Stimulated activated naive CD4-positive, alpha-beta T cell treated with Interleukin-2 at 50 U/mL for 16 hours (primary cell): ENCODE measurements at regions not wholly inside any gene's neighbourhood (a gene's known extent, or its start where the extent isn't known, plus 50 kb on each side); places are given as distances from the start of the nearest gene placed in this dataset.
A peak's percentile ranks its signal among the peaks of the same experiment; 100 is the strongest.
"Not testable (repeated sequence)": the region's sequence is repeated elsewhere in the genome, so short reads cannot be mapped to it uniquely, and the experiment has no call there.

Source experiments
- DNase-seq: peaks from one replicate; lab custom pipeline; 2025; lab: John Stamatoyannopoulos, UW

DNA sequence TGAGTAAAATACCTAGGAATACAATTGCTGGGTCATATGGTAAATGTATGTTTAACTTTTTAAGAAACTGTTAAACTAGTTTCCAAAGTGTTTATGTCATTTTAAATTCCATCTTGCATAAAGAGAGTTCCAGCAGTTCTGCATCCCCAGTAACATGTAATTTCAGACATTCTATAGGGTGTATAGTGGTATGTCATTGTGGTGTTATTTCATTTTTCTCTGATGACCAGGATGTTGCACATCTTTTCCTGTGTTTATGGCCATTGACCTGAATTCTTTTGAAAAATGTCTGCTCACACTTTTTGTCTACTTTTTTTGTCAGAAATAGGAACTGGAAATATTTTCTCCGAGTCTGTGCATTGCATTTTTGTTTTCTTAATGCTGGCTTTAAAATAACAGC is 128.9 kb downstream of the TMEM200A start:
- DNase-seq = no peak

DNA sequence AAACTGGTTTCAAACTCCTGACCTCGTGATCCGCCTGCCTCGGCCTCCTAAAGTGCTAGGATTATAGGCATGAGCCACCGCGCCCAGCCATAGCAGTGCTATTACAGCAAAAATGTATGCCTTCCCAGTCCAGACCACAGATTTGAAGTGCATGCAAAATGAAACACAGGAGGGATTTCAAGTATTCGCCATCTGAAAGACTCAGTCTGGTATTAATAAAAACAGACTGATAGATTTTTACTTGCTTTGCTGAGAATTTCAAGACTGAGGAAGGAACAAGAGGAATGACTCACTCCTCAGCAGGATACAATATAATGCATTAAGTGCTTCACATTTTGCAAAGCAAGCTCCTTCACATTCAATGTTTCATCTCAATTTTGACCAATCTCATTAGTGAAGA is 134.9 kb downstream of the TMEM200A start:
- no peak for DNase-seq

DNA sequence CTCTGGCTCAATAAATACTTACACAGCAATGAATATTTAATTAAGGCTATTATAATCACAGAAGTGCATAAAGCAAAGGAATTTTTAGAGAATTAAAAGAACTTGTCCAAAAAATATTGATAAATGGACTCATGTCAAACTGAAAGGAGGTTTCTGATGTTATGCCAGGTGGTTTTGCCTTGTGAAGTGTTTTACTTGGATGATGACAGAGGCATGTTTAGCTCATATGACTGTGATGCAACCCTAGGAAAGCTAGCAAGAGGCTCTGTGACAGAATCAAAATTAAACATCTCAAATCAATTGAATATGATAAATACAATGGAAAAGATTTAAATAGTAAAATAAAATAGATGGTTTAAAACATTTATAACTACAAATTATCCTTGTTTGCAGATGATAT is 137.3 kb downstream of the TMEM200A start:
- no peak for DNase-seq

DNA sequence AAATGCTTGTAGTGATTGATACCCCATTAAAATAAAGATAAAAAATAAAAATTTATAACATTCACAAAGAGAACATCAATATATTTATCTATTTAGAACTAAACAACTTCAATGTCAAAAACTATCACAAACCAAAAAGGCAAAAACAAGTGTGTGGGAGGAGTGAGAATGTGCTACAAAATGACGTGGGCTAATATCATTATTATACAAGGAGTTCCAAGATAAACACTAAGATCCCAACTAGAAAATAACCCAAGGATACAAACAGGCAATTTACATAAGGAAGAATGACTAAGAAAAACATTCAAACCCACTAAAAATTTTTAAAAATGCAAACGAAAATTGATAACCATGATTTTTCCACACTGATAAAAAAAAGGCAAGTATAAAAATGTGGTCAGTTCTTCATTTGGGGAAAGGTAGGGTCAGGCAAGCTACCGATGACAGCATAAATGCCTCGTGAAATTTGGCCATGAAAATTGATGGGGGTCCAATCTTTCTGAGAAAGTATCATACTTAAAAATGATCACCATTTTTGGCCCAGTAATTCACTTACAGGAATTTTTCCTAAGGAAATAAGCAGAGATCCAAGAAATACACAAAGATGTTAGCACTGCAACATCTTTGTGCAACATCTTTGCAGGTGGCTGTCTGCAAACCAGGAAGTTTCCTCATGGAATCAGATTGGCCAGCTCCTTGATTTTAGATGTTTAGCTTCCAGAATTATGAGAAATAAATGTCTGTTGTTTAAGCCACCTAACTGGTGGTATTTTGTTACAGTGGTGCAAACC is 140.2 kb downstream of the TMEM200A start:
- DNase-seq = no peak

DNA sequence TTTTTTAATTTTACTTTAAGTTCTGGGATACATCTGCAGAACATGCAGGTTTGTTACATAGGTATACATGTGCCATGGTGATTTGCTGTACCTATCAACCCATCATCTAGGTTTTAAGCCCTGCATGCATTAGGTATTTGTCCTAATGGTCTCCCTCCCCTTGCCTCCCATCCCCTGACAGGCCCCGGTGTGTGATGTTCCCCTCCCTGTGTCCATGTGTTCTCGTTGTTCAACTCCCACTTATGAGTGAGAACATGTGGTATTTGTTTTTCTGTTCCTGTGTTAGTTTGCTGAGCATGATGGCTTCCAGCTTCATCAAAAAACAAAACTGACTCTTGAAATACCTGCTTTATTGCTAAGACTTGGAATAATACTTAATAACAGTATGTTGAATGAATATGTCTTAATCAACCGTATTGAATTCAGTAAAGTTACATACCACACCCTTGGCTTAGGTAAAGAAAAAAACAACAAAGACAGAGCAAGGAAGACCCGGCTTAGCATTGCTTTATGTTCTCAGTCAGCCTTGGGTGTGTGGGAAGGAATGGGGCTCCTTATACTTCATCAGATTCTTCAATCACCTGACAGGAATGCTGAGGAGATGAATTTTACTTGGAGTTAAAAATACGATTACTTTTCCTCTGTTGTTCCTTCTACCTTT is 141.3 kb downstream of the TMEM200A start:
- DNase-seq = not testable (repeated sequence)

DNA sequence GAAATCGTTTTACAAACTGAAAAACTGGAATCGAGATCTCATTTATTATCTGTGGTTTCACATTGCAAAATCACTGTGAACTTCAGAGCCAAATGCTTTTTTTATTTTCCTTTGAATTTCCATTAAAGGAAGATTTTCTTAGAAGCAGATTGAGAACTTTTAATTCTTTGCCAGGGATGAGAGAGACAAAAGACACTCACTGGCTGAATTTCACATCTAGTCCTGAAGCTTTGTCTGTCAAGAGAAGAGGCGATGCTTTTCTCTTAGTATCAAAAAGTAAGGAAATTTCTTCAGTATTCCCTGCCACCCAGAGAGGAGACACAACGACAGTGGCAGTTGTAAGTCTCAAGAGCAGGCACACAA is 141.8 kb downstream of the TMEM200A start:
- DNase-seq = no peak

DNA sequence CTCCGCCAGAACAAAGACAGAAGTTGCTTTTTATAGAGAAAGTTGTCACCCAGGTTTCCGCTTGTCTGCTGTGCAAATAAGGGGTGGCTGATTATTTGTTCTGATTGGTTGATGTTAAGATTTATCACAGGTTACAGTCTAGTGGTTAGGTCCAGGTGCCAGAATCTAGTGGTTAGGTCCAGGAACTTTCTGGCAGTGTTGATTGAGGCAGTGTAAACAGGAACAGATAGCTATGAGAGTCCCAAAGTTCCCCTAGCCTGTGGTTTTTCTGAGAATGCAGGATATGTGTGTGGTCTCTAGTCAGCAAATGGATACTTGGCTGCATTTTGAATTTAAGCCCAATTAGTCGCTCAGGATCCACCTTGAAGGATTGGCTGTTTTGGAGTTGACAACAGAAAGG is 148.0 kb downstream of the TMEM200A start:
- DNase-seq = peak; percentile 11

DNA sequence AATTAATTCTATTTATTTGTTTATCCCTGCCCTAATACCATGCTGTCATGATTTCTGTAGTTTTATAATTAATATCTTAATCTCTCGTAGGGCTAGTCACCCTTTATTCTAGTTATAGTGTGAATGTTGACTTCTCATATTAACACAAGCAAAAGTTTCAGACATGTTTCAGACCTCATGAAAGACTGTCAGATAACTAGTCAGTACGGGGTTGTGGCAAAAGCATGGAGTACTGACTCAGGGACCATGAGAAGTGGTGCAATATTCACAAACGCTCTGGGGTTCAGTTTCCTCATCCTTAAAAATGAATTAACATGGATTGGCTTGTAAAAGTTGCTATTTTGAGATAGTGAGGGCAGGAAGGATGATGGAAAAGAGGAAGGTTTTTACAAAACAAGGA is 148.9 kb downstream of the TMEM200A start:
- no peak for DNase-seq

DNA sequence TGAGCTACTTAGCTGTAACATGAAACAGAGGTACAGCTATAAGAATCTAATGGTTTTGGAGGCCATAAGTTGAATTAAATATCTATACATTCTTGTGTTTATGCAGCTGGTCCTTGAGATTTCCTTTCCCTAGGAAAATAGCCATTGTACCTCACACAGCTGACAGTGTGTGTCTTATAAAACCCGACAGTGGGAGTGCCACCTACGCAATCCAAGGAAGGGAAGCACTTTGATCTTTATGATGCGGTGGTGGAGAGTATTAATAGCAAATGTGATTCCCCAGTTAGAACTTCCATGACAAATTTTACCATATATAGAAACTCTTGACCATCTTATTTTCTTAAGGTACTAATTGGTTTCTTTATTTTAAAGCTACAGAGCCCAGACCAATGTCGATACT is 149.5 kb downstream of the TMEM200A start:
- DNase-seq = no peak

DNA sequence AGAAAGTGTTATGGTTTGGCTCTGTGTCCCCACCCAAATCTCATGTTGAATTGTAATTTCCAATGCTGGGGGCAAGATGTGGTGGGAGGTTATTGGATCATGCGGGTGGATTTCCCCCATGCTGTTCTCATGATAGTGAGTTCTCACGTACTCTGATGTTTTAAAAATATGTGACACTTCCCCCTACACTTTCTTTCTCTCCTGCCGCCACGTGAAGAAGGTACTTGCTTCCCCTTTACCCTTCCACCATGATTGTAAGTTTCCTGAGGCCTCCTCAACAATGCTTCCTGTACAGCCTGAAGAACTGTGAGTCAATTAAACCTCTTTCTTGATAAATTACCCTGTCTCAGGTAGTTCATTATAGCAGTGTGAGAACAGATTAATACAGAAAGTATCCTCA is 150.8 kb downstream of the TMEM200A start:
- no peak for DNase-seq

DNA sequence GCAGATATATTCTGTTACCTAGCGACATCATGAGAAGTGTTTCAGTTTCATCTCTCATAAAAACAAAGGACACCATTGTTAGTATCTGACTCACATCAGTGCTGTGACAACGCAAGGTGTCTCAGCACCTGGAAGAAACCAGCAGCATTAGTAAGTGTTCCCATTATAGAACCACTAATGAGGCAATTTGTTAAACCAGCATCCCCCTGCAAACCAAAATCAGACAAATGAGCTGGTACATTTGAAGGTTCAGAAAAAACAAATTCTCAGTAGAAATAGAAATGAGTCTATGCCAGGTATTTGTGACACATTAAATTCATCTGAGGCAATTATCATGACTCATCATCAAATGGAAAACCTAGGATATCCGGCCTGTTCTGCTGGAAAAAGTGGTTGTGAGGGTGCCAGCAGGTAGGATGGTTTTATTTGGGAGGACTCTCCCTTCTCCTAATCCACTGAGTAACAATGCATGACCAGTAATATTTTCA is 151.7 kb downstream of the TMEM200A start:
- DNase-seq = no peak

DNA sequence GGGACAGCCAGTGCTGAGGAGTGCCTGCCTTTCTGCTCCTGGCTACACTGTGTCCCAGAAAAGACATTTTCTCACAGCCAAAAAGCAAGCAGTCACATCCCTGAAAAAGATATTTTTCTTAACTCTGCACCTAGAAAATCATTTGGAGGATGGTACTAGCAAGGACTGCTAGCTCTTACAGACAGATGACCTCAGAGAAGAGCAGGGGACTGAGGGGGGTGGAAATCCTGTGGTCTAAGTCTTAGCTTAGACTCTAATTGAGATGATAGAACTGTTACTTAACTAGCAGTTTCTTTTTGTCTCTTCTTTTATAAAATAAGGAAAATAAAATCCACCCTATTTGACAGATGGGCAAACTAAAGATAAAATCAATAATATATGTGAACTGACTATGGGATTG is 152.8 kb downstream of the TMEM200A start:
- DNase-seq = no peak

DNA sequence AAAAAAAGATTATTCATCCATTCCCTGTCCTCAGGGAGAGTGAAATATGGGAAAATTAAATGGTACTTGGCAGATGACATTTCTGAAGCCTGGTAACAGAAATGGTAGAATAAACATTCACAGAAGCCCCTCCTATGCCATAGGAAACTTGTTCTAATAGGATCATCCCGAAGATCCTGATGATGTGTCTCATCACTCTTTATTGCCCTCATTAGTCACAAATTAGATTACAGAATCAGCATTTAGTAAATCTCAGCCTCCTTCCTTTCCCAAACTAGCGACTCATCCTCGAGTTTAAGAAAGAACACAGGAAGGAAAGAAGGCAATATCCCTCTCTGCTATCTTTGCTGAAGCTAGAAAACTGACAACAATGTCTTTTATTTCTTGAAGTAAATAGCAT is 154.4 kb downstream of the TMEM200A start:
- no peak for DNase-seq

DNA sequence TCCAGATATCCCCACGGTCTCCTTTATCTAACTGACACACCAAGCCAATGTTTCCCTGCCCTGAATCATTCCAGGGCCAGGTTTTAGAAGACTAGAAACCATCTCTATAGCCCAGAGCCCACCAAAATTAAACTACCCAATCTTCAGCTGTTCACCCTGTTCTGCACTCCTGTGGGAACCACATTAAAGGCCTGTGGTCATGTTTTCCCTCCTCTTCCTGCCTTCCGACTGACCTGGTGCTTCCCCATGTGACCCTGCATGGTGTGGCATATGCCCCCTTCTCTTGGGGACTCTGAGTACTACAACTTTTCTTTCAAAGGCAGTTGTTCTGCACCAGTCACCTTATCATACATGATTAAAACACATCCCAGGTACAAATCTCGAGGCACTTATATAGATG is 155.0 kb downstream of the TMEM200A start:
- DNase-seq = no peak

DNA sequence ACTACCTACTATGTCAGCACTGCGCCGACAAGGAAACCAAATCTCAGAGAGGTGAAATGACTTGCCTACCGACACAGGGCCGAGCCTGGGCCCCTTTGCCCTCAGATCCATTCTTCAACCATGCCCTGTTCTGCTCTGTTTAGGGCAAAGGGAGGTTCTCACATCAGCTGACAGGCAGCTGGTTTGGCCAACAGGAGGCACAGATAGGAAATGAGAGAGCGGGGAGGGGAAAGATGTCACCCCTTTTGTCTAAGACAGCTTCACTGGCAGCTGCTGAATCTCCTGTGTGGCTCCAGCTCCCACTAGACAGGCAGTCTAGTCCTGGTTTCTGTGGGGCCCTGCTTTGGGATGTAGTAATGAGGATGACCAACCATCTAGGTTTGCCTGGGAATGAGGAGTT is 158.7 kb downstream of the TMEM200A start:
- DNase-seq = no peak

DNA sequence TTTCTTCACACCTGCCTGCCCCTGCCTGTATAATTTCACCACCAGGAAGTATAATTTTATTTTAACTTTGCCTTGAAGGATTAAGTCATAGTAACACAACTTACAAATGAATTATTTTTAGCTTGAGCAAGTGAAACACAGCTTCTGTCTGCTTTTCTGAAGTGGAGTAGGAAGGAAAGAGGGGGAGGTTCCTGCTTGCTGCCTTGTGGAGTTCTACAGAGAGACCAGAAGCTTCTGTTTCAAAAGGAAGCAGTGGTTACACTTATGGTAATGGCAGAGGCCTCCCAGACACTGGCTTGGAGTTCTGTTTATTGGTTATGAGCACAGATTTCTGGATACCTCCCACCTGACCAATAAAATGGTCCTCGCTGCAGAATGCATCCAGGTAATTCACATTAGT is 159.6 kb downstream of the TMEM200A start:
- DNase-seq = no peak

DNA sequence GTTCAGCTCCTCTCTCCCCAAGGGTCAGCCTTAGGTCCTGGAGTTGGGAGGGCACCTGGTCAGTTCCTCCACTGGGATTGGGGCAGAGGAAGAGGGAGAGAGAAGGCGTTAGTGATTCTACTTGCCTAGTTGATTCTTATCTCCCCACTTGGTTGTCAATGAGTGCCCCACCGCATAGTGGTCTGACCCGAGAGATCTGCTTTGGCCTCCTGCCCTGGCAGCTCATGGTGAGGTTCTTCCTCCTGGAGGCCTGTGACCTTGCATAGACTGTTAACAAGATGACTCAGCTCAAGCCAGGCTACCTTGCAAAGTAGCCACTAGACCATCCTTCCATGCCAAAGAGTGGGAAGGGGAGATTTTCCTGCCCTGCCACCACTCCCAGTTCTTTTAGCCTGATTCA is 160.6 kb downstream of the TMEM200A start:
- no peak for DNase-seq

DNA sequence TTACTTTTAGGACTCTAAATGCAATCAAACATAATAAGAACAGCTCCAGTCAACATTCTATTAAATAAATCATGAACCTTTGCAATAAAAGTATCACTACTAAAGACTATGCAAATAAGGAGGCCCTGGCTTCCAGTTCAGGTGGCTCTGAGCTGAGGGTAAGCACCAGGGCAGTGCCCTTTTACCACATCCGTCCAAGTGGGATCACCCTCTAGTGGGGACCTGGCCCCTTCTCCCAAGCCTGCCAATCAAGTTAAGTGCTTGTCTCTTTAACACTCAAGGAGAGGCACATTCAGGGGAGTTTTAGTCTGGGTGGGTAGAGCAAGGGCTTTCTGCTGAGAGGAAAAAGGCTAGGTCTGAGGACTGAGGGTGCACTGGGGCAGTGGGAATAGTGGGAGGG is 161.4 kb downstream of the TMEM200A start:
- no peak for DNase-seq

DNA sequence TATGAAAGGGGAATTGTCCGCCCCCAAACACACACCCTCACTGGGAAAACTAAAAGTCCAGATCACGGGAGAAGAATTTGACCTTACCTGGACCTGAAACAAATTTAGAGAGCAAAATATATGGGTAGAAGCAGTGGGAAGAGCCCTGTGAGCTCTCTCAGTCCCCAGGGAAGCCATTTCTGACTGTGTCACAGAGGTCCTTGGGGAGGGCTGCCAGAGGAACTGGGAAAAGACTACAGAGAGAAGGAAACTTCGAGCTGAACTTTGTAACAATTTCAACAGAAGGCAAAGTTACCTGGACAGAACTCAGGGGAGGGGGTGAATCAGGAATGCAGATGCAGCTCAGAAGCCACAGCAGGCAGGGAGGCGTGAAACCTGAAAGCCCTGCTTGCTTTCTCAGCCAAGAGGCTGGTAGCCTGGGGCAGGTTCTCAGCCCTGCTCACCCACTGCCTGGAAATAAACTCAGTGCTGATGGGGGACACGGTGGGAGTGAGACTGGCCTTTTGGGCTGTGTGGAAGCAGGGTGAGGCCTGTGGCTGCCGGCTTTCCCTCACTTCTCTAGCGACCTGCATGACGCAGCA is 163.8 kb downstream of the TMEM200A start:
- no peak for DNase-seq

DNA sequence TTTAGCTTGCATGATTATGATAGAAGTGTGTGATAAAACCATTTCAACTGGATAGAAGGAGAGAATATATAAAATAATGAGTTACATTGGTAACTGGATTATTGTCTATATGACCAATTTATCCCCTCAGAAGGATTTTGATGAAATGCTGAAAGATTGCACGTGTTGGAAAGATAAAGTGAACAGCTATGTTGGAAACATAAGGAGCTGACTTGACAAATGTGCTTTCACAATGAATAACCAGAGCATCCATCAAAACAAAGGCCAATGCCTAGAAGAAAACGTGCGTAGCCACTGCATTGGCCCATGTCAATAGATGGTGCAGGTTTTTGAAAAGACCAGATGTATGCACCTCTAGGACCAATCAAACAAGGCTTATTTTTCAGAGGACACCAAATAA is 168.8 kb downstream of the TMEM200A start:
- DNase-seq = no peak

DNA sequence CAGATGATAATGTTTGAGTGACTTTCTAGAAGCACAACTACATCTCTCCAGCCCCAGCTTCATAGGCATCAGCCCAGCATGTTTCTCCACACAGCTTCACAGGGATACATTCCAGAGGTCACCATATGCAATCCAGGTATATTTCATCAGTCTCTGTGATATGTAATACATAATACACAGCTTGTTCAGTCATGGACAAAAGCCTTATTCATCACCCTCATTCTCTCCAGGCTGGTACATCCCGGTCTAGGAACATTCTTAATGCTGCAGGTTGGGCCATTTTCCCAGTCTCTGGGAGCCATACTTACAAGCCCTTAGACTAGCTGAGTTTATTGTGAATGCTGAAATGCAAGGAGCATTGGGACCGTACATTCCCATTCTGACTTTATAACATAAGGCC is 169.4 kb downstream of the TMEM200A start:
- no peak for DNase-seq

DNA sequence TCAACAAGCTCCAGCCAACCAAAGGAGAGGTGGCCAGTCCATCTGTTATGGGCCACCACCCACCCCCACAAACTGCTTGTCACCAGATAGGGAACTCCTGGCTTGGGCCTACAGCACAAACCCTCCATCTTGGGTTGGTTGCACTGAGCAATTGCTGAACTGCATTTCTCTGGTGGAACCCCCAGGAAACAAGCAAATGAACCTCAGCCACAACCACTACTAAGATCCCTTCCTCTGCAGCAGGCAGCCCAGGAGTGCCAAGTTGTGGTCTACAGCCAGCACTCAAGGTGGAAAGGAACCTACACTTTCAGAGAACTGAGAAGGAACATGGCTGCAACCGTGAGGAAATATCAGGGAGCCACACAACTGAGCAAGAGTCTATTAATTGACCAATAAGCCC is 171.6 kb downstream of the TMEM200A start:
- DNase-seq = no peak

DNA sequence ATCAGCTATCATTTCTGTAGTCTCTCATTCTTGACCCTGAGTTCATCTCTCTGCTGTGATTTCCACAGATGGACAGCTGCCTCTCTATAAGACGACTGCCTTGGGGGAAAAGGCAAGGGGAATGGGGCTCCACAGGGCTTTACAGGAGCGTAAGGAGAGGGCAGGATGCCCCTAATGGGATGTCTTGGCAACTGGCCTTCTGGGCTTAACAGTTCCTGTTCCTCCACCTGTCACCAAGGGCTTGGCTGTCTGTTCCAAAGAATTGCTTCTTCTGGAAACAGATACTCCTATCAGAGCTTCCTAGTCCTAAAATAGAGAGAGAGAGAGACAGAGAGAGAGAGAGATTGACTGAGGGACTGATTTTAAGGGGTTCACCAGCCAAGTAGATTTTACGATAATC is 181.9 kb downstream of the TMEM200A start:
- no peak for DNase-seq
